ENCODE measurements at regions not wholly inside any gene's neighbourhood (a gene's known extent, or its start where the extent isn't known, plus 50 kb on each side); places are given as distances from the start of the nearest gene placed in this dataset.

DNA sequence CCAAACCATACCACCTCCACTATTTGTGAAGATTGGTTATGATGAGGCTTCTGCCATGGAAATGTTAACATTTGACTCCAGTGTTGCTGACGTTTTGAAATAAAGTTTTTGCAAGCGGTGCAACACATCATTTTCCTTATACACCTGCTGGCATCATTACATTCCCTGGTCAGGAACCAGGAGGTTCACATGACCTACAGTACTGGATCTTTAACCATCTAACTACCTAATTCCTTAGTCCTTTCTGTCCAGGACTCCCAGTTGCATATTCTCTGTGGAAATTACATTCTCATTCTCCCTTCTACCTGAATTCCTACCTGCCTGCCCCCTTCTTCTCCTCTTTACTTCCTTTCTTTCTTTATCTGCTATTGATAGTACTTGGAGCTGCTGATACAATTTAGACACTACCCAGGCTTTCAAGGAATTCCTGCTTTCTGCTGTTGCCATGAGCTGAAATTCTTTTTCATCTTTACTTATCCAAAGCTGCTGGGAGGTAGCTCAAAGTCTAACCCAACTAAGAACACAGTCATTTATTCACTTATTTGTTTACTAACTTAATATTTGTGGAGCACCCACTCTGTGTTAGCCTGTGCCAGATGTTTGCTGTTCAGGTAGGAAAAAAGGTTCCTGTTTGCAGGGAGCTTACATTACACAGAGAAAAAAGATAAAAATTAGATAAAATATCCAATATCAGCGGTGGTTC lies 144.2 kb downstream of the EDEM1 start:
- intact Hi-C loops (cut with micrococcal nuclease) = no loop called here
- no peak for DNase-seq
- Mint-ChIP-seq H3K36me3 (ENCODE audit: low read depth) (no peaks in the 10 kb centered on the region), H3K4me3 (no peak overlapping the region), H3K4me1 (ENCODE audit: low read depth) (peaks cover 3% of the 10 kb centered on the region), H3K9me3 (peaks cover 2% of the 10 kb centered on the region), H3K27ac (no peak overlapping the region), H3K27me3 (peaks cover 2% of the 10 kb centered on the region)
- ATAC-seq = no peak
- POLR2A ChIA-PET = no interaction called here
- TF ChIP-seq, protein P1, sequence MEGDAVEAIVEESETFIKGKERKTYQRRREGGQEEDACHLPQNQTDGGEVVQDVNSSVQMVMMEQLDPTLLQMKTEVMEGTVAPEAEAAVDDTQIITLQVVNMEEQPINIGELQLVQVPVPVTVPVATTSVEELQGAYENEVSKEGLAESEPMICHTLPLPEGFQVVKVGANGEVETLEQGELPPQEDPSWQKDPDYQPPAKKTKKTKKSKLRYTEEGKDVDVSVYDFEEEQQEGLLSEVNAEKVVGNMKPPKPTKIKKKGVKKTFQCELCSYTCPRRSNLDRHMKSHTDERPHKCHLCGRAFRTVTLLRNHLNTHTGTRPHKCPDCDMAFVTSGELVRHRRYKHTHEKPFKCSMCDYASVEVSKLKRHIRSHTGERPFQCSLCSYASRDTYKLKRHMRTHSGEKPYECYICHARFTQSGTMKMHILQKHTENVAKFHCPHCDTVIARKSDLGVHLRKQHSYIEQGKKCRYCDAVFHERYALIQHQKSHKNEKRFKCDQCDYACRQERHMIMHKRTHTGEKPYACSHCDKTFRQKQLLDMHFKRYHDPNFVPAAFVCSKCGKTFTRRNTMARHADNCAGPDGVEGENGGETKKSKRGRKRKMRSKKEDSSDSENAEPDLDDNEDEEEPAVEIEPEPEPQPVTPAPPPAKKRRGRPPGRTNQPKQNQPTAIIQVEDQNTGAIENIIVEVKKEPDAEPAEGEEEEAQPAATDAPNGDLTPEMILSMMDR (IDR thresholded peaks at IDR 0.05) = no peak
- CTCF ChIA-PET = no interaction called here

DNA sequence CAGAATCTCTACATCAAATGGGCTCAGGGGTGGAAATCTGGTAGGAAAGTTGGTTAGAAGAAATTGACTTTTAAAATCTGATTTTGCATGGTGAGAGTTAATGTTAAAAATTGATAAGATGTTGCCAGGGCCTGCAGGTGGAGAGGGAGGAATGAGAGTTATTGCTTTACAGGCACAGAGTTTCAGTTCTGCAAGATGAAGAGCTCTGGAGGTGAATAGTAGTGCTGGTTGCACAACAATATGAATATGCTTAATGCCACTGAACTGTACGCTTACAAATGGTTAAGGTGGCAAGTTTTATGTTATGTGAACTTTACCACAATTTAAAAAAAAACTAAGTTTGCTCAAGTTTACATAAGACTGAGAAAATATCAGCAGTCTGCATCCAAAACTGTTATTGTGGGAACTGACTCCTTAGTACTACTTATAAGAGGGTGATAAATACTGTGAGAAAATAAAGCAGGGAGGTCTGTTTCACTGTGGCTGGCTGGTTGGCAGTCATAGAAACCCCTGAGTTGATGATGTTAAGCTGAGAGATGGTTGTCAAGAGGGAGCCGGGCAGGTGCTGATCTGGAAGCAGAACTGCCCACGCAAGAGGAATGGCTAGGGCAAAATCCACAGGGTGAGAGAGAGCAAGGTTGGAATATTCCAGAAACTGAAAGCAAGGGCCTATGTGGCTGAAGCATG lies 144.9 kb downstream of the EDEM1 start:
- Mint-ChIP-seq H3K9me3 (no peaks in the 10 kb centered on the region), H3K27me3 (no peaks in the 10 kb centered on the region), H3K4me1 (ENCODE audit: low read depth) (peaks cover 3% of the 10 kb centered on the region), H3K27ac (no peak overlapping the region), H3K36me3 (ENCODE audit: low read depth) (no peaks in the 10 kb centered on the region), H3K4me3 (no peak overlapping the region)
- DNase-seq (no peak), ATAC-seq (no peak)
- ChIA-PET POLR2A (no interaction called here), CTCF (no interaction called here)
- TF ChIP-seq, protein P1 (IDR thresholded peaks at IDR 0.05) = no peak
- intact Hi-C loops (cut with micrococcal nuclease) = no loop called here

DNA sequence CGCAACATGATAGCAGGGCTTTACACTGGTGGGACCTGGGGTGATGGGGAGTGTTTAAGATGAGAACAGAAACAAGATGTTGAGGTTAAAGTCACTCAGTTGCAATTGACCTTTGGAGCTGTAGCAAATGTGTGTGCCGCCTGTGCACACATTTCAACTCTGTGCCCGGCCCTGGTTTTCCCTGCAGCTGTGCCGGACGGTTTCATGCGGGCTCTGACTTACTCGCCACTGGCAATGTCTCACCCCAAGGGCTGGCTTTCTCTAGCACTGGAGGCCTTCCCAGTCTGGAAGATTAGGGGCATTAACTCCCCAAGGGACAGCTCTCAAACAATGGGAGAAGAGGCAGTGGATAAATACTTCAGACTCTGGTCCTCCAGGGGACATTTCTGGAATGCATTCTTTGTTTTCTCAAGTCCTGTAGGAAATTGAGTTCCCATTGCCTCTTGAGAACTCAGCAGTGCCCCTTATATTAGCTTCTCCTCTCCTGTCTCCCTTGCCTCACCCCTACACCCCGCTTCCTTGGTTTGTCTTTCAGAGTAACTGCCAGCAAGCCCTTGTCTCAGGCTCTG lies 152.5 kb downstream of the EDEM1 start:
- ATAC-seq = no peak
- Mint-ChIP-seq H3K9me3 (no peaks in the 10 kb centered on the region), H3K4me1 (ENCODE audit: low read depth) (no peaks in the 10 kb centered on the region), H3K36me3 (ENCODE audit: low read depth) (no peaks in the 10 kb centered on the region), H3K27me3 (no peaks in the 10 kb centered on the region), H3K27ac (no peak overlapping the region), H3K4me3 (no peak overlapping the region)
- CTCF ChIA-PET = no interaction called here
- POLR2A ChIA-PET = no interaction called here
- DNase-seq = no peak
- intact Hi-C loops (cut with micrococcal nuclease) = no loop called here
- TF ChIP-seq, protein P1 (IDR thresholded peaks at IDR 0.05) = no peak

DNA sequence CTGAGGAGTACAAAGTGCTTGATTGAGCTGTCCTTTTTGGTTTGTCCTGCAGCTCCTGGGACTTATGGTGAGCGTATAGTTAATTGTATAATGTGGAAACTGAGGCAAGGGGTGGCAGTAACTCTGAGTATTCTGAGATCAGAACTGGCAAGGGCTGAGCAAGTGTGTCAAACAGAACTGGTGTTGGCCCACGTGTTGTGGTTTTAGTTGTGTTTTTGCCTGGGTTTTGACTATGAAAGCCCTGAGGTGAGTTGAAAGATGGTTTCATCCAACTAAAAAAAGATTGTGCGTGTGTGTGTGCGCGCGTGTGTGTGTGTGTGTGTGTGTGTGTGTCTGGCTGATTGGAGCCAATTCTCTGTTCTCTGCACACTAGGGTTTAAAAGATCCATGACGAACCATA lies 154.1 kb downstream of the EDEM1 start:
- POLR2A ChIA-PET = no interaction called here
- H3K4me3 Mint-ChIP-seq = no peak overlapping the region
- H3K4me1 Mint-ChIP-seq (ENCODE audit: low read depth) = no peaks in the 10 kb centered on the region

DNA sequence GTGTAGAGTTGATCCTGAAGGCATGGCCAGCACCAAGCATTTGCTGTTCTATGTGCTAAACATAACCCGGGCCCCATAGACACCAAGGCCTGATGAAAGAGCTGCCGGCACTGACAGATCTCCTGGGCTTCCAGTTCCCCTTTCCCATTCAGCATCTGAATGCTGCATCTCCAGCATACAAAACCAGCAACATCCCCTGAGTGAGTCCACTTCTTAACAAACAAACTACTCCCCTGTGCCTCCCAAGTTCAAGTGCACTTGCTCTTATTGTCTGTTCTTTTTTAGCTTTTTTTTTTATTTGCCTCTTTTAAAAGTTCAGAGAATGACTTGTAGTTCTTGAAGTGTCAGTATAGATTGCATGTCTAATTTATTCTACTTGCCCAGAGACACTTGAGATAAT lies 156.0 kb downstream of the EDEM1 start:
- H3K9me3 Mint-ChIP-seq = no peaks in the 10 kb centered on the region
- ChIA-PET CTCF (no interaction called here), POLR2A (no interaction called here)
- no peaks in the 10 kb centered on the region for H3K4me1 Mint-ChIP-seq (ENCODE audit: low read depth)
- TF ChIP-seq, protein P1 (IDR thresholded peaks at IDR 0.05) = no peak
- H3K27me3 Mint-ChIP-seq = peaks cover 3% of the 10 kb centered on the region
- ATAC-seq = no peak
- H3K4me3 Mint-ChIP-seq = no peak overlapping the region
- DNase-seq = no peak
- H3K36me3 Mint-ChIP-seq (ENCODE audit: low read depth) = no peaks in the 10 kb centered on the region
- no peak overlapping the region for H3K27ac Mint-ChIP-seq
- intact Hi-C loops (cut with micrococcal nuclease) = no loop called here

More for the DNA sequence above, 154.1 kb downstream of the EDEM1 start:
- no peaks in the 10 kb centered on the region for H3K36me3 Mint-ChIP-seq (ENCODE audit: low read depth)
- H3K27me3 Mint-ChIP-seq = no peaks in the 10 kb centered on the region
- ATAC-seq (no peak), DNase-seq (no peak)
- TF ChIP-seq, protein P1 (IDR thresholded peaks at IDR 0.05) = no peak
- no peaks in the 10 kb centered on the region for H3K9me3 Mint-ChIP-seq
- intact Hi-C loops (cut with micrococcal nuclease) = no loop called here
- H3K27ac Mint-ChIP-seq = no peak overlapping the region
- CTCF ChIA-PET = no interaction called here
